GM11168 (cell line): ENCODE measurements at regions not wholly inside any gene's neighbourhood (a gene's known extent, or its start where the extent isn't known, plus 50 kb on each side); places are given as distances from the start of the nearest gene placed in this dataset.

Experiments
- in situ Hi-C: fragments of 300-500 bp; cut with MboI; formaldehyde crosslinking; loops from one replicate; pipeline ENCODE4 v1.12.0; 2022; ENCODE audit warnings: low sequenced_read_pairs; ENCODE audit not compliant: unreplicated experiment

DNA sequence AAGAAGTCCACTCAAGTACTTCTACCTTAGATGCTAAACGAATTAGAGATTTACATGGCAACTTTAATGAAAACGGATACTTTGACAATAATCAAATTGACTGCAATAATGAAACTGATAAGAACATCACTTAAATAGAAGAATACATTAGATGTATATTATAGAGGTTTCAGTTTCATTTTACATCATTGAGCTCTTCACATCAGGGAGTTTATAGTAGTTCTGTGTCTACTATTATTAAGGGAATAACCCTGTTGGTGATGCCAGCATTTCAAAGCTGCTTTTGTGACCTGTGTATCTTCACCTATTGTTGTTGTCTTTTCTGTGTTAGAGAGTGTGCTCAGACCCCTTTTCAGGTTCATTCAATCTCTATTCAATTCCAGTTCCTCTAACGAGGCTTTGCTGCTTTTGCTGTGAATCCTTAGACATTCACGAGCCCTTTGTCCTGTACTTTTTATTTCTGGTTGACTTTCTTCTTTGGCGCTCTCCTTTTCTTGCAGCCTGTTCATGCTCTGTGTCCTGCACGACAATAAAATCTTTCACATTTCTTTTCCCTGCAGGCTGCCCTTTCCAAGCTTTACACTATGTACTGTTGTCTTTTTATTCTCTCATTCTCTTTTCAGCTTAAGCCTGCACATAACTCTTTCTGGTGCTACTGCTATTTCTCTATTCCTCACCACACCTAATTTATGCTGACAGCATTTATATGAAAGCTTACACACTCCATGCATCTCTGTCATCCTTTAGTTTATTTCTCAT, 232.1 kb downstream of the CPE start:
- in situ Hi-C loops: no loop called here

DNA sequence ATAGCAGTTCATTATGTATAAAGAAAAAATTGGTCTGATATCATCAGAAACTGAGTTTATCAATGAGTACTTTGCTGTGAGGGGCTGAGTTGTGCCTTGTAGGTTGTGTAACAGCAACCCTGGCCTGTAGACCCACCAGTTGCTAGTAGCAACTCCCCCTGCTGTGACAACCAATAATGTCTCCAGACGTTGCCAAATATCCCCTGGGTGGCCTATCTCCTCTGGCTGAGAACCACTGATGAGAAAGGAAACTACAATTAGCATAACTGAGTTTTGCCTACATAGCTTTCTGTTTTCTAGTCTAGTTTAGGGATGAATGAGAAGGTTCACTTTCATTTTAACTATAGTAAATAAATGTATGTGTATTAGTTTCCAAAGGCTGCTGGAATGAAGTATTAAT, 234.1 kb downstream of the CPE start:
- in situ Hi-C loops: no loop called here

DNA sequence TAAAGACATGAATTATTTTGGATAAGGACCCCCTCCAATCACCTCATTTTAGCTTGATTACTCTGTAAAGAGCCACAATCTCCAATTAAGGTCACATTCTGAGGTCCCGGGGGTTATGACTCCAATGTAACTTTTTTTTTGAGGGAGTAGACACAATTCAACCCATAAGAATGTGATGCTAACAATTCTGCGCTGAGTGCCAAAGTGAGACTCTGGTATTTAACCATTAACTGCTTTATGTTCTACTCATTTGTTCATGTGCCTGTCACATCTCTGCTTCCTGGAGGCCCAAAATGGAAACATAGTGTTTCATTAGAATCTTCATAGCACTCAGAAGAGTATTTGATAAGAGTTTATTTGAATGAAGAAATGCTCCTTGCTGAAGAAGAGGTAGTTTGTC, 234.8 kb downstream of the CPE start:
- in situ Hi-C loops: no loop called here

DNA sequence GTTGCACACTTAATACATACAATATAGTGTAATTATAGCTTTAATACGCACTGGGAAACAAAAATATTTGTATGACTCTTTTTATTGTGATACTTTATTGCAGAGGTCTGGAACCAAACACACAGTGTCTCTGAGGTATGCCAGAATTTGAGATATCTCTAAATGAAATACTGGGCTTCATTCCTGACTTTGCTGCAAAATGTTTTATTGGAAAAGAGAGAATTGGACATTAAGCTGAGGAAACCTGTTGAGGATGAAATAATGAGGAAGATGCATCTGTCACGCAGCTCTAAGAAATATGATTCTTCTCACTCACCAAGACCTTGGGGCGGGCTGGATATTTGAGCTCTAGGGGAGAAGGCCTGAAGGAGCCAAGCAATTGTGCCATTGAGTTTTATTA, 242.1 kb downstream of the CPE start:
- in situ Hi-C loops: no loop called here

DNA sequence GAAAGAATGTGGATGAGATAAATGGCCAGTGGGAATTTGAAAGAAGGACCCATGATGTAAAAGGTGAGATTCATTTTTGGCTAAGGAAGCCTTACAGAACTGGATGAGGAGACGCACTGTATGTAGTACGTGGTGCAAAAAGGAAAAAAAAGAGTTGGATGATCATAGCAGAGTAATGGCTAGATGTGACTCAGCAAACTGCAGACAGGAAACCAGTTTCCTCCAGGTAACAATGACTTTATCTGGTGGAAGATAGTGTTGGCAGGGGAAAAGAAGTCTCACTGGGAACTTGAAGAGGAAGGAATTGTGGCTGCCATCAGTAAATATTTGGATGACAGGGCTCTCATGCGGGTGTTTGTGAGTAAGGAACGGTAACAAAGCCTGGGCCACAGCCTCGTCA, 243.2 kb downstream of the CPE start:
- in situ Hi-C loops: no loop called here

DNA sequence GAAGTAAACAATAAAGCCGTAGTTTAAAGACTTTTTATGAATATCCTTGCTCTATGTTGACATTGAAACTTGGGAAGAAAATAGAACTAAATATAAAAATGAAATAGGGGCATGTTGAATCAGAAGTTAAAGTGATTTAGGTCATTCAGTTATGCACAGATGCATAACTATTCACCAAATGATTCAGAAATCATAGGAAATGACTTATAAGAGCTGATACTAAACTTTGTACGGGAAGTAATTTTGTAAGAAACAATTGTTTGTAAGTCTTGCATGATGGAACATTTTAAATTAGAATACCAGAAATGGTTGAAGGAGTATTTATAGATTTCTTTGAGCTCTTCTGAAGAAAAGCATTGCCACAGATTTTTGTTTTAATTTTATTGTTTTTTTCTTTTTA, 246.5 kb downstream of the CPE start:
- in situ Hi-C loops: no loop called here

DNA sequence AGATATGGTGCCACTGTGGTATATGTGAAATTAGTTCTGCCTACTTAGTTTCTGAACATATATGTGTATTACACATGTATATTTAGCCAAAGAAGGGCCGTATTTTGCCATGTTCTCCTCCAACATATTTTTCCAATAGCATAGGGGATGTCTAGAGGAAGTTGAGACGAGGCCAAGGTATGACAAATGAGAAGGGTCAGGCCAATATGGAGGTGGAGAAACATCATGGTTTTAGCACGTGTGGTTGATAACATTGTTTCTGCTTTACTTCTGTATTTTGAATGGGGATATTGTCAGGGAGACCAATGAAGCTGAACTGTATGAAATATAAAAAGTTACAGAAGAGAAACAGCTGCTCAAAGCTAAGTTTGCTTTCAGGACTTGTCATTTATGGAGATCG, 246.7 kb upstream of the TLL1 start:
- in situ Hi-C loops: no loop called here

DNA sequence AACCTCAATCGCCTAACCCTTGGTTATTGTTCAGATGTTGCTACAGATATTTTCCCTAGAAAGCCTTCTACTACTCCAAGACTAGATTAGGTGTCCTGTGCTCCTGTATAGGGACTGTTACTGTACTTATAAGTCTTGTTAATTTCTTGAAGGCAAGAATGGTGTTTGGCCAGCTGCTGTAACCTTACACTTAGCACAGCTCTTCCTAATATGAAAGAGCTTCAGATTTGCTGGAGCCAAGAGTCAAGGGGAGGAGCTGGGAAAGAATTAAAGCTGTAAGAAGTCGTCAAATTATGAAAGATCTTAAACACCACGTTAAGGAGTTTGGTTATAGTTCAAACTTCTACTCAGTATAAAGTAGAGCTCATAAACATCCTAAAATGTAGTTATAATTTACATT, 245.9 kb upstream of the TLL1 start:
- in situ Hi-C loops: no loop called here

DNA sequence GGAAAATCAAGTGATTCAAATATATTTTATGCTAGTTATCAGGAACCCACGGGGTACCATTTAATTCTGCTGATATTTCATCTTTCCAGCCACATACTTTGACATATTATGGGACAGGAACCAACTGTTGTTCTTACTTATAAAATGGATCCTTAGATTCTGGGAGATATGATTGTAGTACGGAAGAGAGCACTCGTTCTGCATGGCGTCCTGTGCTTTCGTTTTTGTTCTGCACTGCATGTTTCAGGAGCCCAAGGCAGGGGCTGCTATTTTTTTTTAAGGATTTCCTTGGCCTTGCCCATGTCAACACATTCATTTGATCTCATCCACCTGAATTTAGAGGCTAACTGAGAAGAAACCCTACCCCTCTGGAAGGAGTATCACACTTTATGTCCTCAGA, 245.5 kb upstream of the TLL1 start:
- in situ Hi-C loops: no loop called here

DNA sequence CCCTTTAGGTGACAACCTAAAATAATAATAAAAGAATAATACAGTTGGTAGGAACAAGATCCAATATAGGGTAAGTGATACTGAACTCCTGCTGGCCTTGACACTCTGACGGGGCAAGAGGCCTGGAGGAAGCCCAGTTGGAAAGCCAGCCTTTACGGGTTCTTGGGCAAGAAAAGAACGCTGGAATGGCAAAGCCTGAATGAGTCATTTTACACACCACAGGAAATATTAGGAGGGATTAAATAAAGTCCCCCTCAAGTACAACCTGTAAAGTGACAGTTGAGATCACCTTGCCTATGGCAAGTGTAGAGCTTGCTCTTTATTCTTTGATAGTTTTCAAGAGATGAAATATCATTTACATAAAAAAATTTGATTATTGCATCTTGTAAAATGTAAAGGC, 244.5 kb upstream of the TLL1 start:
- in situ Hi-C loops: no loop called here

DNA sequence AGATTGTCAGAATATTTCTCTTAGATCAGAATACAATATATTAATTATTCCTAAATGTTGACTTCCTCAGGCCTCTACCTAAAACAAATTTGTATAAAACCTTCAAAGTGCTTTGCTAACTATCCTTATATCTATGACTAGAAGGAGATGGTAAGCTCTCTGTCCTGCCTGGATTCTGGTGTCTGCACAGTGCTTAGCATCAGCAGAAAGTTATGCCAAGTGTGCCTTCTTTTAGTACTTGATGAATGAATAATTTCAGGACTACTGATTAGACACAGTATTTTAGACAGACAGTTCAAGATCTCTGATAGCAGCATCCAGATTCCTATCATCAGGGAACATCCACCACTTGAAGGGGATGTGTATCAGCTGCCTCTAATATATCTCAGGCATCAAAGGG, 242.4 kb upstream of the TLL1 start:
- in situ Hi-C loops: no loop called here

DNA sequence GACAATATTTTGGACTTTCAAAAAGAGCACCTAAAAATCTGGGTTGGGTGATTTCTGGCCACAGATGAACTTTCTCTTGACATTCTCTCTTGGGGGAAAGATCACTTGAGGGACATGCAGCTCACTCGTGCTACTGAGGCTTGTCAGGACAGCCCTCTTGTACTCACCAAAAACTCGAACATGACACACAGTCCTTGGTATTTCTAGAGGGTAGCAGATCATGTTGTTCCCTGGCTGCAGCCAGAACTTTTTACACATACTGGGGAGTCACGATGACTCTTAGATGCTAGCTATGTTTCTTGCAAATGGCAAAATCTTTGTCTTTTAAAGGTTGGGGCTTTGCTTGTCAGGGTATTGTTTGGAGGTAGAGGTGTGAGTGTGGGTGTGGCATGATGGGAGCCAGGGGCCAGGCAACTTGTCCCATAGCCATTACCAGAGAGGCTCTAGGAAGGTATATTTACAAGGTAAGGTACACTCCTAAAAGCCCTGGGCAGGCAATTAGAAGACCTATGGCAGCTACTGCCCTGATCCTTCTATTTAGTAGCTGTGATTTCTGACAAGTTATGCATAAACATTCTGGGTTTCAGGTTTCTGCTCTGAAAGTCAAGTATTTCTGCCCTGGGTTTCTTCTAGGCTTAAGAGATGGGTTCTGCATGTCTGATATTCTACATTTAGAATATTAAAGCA, 241.7 kb upstream of the TLL1 start:
- in situ Hi-C loops: no loop called here

DNA sequence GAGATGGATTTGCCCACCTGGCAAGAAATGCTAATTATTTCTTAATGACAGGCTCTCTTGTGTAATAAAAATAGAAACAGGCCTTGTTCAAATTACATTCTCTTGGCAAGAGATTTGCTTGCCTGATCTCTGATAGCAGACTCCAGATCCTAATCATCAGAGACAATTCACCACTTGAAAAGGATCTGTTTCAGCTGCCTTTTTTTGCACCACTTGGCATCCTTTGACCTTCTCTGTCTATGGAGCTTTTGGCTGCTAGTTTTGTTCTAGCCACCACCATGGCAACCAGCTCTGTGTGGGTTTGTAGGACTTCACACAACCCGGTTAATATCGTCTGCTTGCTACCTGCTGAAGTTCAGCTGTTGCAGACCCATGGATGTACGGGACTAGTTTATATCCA, 241.1 kb upstream of the TLL1 start:
- in situ Hi-C loops: no loop called here

DNA sequence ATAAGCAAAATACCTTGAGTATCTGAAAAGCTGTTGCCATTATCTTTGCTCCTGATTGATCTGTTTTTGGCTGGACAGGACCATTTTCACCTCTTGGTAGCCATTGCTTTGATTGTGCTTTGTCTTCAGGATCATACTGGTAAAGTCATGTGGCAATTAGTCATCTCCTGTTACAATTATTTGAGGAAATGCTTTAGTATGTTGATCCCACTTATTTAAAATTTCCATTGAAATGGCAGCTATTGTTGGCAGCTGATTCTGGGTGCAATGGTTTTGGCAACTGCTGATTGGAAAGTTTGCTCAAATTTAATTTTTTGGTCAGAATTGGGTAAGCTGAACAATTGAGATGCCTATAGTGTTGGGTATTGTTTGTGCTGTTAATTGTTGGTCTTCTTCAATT, 238.3 kb upstream of the TLL1 start:
- in situ Hi-C loops: no loop called here

DNA sequence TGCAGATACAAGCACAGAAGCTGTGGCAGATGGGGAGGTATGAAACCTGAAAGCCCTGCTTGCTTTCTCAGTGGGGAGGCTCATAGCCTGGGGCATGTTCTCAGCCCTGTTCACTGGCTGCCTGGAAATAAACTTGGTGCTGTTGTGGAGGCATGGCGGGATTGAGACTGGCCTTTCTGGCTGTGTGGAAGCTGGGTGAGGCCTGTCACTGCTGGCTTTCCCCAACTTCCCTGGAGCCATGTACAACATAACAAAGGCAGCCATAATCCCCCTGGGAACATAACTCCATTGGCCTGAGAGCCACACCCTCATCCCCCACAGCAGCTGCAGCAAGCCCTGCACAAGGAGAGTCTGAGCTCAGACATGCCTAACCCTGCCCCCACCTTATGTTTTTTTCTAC, 237.7 kb upstream of the TLL1 start:
- in situ Hi-C loops: no loop called here

DNA sequence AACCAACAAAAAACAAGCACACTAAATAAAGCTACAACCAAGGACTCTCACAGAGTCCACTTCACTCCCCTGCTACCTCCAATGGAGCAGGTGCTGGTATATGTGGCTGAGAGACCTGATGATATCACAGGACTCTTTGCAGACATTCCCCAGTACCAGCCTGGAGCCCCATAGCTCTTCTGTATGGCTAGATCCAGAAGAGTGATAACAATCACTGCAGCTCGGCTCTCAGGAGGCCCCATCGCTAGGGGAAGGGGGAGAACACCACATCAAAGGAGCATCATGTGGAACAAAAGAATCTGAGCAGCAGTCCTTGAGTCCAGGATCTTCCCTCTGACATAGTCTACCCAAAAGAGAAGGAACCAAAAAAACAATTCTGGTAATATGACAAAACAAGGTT, 237.1 kb upstream of the TLL1 start:
- in situ Hi-C loops: no loop called here

DNA sequence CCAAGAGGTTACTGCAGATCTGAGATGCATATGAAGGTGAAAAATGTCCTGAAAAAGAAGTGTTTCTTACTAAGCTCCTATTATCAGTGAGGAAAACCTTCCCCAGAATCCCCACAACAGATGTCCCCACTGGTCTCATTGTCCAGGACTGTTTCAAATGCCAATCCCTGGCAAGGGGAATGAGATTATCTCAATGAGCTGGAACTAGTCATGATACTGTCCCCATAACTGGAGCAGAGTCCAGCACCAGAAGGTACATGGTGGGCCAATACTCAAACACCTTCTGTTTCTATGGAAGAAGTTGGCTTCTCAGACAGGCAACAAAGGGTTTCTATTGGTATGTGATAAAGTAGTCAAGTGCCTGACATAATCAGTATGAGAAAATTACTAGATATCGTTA, 221.1 kb upstream of the TLL1 start:
- in situ Hi-C loops: no loop called here

DNA sequence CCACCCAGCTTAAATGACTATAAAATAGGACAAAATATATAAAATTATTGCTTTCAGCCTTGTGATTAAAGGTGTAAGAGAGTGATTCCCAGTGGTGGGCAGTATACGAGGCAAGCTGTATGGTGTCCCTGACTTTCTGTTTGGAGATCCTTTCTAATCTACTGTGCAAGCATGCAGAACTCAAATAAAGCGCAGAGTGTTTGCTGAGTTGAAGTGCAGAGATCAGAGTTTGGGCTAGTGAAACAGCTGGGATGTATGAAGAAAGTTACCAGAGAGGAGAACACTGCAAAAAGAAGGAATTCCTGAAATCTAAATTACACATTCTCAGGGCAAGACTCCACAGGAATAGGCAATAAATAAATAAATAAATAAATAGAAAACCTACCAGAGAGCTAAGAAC, 218.5 kb upstream of the TLL1 start:
- in situ Hi-C loops: no loop called here

DNA sequence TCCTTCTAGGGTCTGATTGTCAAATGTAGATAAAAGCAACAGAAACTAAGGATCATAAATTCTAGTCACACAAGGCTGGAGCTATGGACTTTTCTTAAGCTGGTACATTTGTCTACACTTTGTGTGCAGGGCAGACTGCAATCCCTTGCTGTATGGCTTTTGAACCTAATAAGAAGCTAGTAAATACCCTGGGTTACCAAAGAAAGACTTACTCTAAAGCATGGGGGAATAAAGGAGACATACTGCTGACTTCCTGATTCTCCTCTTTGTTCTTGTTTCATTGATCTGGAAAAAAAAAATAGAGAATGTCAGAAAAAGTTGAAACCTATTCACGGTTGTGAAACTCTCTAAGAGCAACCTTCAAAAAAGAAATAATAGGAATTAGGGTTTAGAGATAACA, 216.6 kb upstream of the TLL1 start:
- in situ Hi-C loops: no loop called here

DNA sequence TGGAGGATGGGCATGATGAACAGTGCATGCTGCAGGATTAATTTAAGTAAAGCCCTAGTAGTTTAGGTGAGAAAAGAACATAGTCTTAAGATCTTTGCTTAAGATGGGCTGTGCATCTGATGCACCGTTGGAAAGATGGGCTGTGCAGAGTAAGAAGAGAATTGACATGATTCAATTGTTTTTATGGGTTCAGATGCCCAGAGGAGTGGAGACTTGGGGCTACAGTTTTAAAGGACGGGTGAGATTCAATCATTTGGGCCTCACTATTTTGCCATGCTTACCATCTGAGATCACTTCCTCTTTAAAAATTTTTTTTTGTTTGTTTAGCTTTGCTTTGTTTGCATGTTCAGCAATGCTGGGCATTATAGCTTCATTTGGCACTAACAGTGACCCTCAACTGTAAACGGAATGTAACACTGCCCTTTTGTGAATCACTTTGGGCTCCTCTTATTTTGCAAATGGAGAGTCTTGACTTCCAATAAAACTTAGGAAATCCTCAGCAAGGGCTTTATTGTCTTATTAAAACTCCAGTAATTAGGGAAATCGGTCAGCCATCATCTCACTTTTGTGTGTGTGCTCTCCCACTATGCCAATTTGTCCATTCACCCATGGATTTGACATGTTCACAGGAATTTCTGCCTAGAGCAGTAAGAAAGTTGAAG, 216.1 kb upstream of the TLL1 start:
- in situ Hi-C loops: no loop called here

DNA sequence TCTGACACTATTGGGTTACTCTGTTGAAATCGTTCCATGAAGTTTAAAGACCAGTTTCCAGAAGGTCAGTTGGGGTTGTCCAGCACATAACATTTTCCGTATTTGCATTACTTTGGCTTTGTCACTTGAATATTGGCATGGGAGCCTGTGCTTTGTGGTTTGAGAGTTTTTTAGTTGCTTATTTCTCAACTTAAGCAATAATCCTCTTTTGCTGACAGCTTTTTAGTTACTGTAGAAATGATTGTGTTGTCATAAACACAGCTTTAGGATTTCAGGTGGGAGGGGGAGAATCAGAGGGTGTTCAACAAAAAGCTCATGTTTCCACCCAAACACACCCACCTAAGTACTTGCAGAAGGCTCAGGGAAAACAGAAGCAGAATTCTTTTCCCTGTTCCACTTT, 210.7 kb upstream of the TLL1 start:
- in situ Hi-C loops: no loop called here

DNA sequence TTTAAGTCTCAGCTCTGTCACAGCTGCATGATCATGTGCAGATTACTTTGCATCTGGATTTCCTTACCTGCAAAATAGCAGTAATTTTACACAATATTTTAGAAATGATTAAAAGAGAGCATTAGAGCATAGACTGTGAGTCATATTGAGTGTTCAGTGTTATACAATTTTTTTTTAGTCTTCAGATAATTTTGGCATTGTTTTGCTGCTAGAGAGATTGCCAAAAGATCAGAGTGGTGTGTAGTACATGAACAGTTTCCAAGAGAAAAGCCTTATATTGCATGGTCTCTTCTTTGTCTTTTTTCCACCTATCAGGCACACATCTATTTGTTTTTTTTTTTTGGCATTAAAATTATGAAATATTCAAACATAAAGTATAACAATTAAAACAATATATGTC, 209.6 kb upstream of the TLL1 start:
- in situ Hi-C loops: no loop called here
